ENCODE measurements at regions not wholly inside any gene's neighbourhood (a gene's known extent, or its start where the extent isn't known, plus 50 kb on each side); places are given as distances from the start of the nearest gene placed in this dataset.

- no peak for TF ChIP-seq REST (IDR thresholded peaks at IDR 0.05; ENCODE audit: insufficient read depth in 1 of 2, low read depth in 2 of 2, low read length in 2 of 2)
- TF ChIP-seq POLR2AphosphoS5 (IDR thresholded peaks at IDR 0.05; ENCODE audit: low read depth, low read length), result no peak
Observed at GRCh38 chr9:81759680-81760215, 70.4 kb upstream of the TLE1 start.
